CD14-positive monocyte (primary cell): ENCODE measurements at regions not wholly inside any gene's neighbourhood (a gene's known extent, or its start where the extent isn't known, plus 50 kb on each side); places are given as distances from the start of the nearest gene placed in this dataset.

ENCODE experiments used
- DNase-seq, 3 donors: peaks; one replicate each; pipeline ENCODE4 v3.0.0-alpha.2; 2011 to 2022
- H2AFZ ChIP-seq: 2 replicates; pipeline ENCODE4 v1.6.0; 2012; ENCODE audit warnings: mild to moderate bottlenecking, low read depth, low read length, inconsistent platforms; ENCODE audit not compliant: insufficient read depth, poor library complexity, severe bottlenecking
- H3K27ac ChIP-seq, 2 donors: 1 replicate in 1 of 2; 2 replicates in 1 of 2; pipeline ENCODE4 v1.5.1; 2012 to 2013; ENCODE audit warnings: low read length in 2 of 2, control low read depth in 1 of 2, inconsistent platforms in 1 of 2, low read depth in 1 of 2, mild to moderate bottlenecking in 1 of 2
- H3K27me3 ChIP-seq, 2 donors: one replicate each; pipeline versions ENCODE4 v1.6.0 to v1.6.1; 2011 to 2013; ENCODE audit warnings: low read length in 2 of 2; ENCODE audit not compliant: control insufficient read depth in 2 of 2, insufficient read depth in 2 of 2
- H3K36me3 ChIP-seq, 2 donors: replicated peaks in 1 of 2; 1 replicate in 1 of 2; 2 replicates in 1 of 2; pipeline versions ENCODE4 v1.5.1 to v1.6.1; 2012 to 2013; ENCODE audit warnings: low read length in 2 of 2, control low read depth in 1 of 2, inconsistent platforms in 1 of 2, mild to moderate bottlenecking in 1 of 2; ENCODE audit not compliant: insufficient read depth in 2 of 2, control insufficient read depth in 1 of 2
- H3K4me1 ChIP-seq, 2 donors: 1 replicate in 1 of 2; 2 replicates in 1 of 2; pipeline versions ENCODE4 v1.5.1 to v1.6.1; 2012 to 2013; ENCODE audit warnings: low read length in 2 of 2, control low read depth in 1 of 2, inconsistent platforms in 1 of 2, mild to moderate bottlenecking in 1 of 2, moderate library complexity in 1 of 2; ENCODE audit not compliant: insufficient read depth in 2 of 2, control insufficient read depth in 1 of 2
- H3K4me2 ChIP-seq: replicated peaks from 2 replicates; pipeline ENCODE3; 2012; ENCODE audit warnings: low read length, moderate library complexity, mild to moderate bottlenecking; ENCODE audit not compliant: poor library complexity, severe bottlenecking; ENCODE audit errors: extremely low read depth
- H3K4me3 ChIP-seq, 3 experiments: fragments of 200-600 bp in 1 of 3; sonication (generic) in 1 of 3; replicated peaks in 1 of 3; 1 replicate in 2 of 3; 2 replicates in 1 of 3; pipeline ENCODE4 v1.5.1; 2011 to 2013; ENCODE audit warnings: low read length in 3 of 3, mild to moderate bottlenecking in 3 of 3, control low read depth in 2 of 3, low read depth in 2 of 3, inconsistent platforms in 1 of 3, moderate library complexity in 1 of 3
- H3K79me2 ChIP-seq: 2 replicates; pipeline ENCODE4 v1.6.0; 2012; ENCODE audit warnings: mild to moderate bottlenecking, control low read depth, inconsistent platforms, low read length, moderate library complexity; ENCODE audit not compliant: insufficient read depth
- H3K9ac ChIP-seq: 2 replicates; pipeline ENCODE4 v1.6.0; 2017; ENCODE audit warnings: low read length, mild to moderate bottlenecking; ENCODE audit not compliant: insufficient read depth, poor library complexity, severe bottlenecking
- H3K9me3 ChIP-seq, 2 donors: replicated peaks in 1 of 2; 1 replicate in 1 of 2; 2 replicates in 1 of 2; pipeline versions ENCODE4 v1.5.1 to v1.6.1; 2012 to 2013; ENCODE audit warnings: low read length in 2 of 2, control low read depth in 1 of 2; ENCODE audit not compliant: control insufficient read depth in 1 of 2, insufficient read depth in 1 of 2
- H4K20me1 ChIP-seq: 2 replicates; pipeline ENCODE4 v1.6.0; 2012; ENCODE audit warnings: mild to moderate bottlenecking, low read length, control low read depth, moderate library complexity; ENCODE audit not compliant: insufficient read depth
- H3K27ac Mint-ChIP-seq, 7 donors: one replicate each; pipeline ENCODE4 v1.8.0; 2020; ENCODE audit warnings: mild to moderate bottlenecking in 7 of 7, mixed read lengths in 7 of 7, moderate library complexity in 6 of 7, inconsistent platforms in 2 of 7
- H3K27me3 Mint-ChIP-seq, 3 donors: one replicate each; pipeline ENCODE4 v1.8.0; 2021 to 2022; ENCODE audit warnings: low read depth in 3 of 3, mild to moderate bottlenecking in 3 of 3, mixed read lengths in 3 of 3, moderate library complexity in 3 of 3, inconsistent platforms in 1 of 3
- H3K36me3 Mint-ChIP-seq, 2 donors: one replicate each; pipeline ENCODE4 v1.8.0; 2020; ENCODE audit warnings: mixed read lengths in 2 of 2, inconsistent platforms in 1 of 2, mild to moderate bottlenecking in 1 of 2
- H3K4me1 Mint-ChIP-seq: one replicate; pipeline ENCODE4 v1.8.0; 2020; ENCODE audit warnings: mild to moderate bottlenecking, mixed read lengths
- H3K4me3 Mint-ChIP-seq, 2 donors: one replicate each; pipeline ENCODE4 v1.8.0; 2020; ENCODE audit warnings: mild to moderate bottlenecking in 2 of 2, mixed read lengths in 2 of 2, moderate library complexity in 1 of 2
- H3K9me3 Mint-ChIP-seq, 7 donors: one replicate each; pipeline ENCODE4 v1.8.0; 2020 to 2022; ENCODE audit warnings: mixed read lengths in 7 of 7, mild to moderate bottlenecking in 6 of 7, moderate library complexity in 6 of 7, inconsistent platforms in 2 of 7
- CTCF ChIP-seq: fragments of 200-600 bp; IDR thresholded peaks from one replicate; pipeline ENCODE4 v1.8.0; 2022; ENCODE audit warnings: antibody characterized with exemption, mild to moderate bottlenecking
- WGBS: methylation state at CpG from one replicate; pipeline ENCODE4 v1.1.5; 2013; ENCODE audit warnings: missing lambda C conversion rate; ENCODE audit not compliant: insufficient coverage; 5-methylcytosine and 5-hydroxymethylcytosine counted together
- intact Hi-C, 2 donors: fragments of 100-400 bp; cut with micrococcal nuclease; formaldehyde crosslinking; loops; one replicate each; pipeline versions ENCODE4 v1.15.0 to v1.15.1; 2023

GRCh38 chr6:48833916-48834315 lies 629.1 kb downstream of the MMUT start:
- intact Hi-C loops = no loop called here
- H3K79me2 ChIP-seq = no peaks in the 10 kb centered on the region
- peaks cover 0 to 2% of the 10 kb centered on the region in 2 donors for H3K9me3 ChIP-seq
- H3K4me2 ChIP-seq = no peak overlapping the region
- Mint-ChIP-seq H3K36me3 (no peaks in the 10 kb centered on the region), H3K27ac (no peak overlapping the region), H3K4me3 (no peak overlapping the region), H3K9me3 (peaks cover 0 to 9% (median 1%) of the 10 kb centered on the region in 7 donors), H3K27me3 (no peaks in the 10 kb centered on the region), H3K4me1 (no peaks in the 10 kb centered on the region)
- WGBS = no CpG with 5 or more reads among the region's 1 CpG
- no peaks in the 10 kb centered on the region for H3K27me3 ChIP-seq
- no peak overlapping the region for H2AFZ ChIP-seq
- H3K9ac ChIP-seq = no peak overlapping the region
- no peak overlapping the region for H3K27ac ChIP-seq
- H3K4me3 ChIP-seq = no peak overlapping the region
- DNase-seq = no peak
- no peaks in the 10 kb centered on the region for H3K4me1 ChIP-seq
- H4K20me1 ChIP-seq = no peaks in the 10 kb centered on the region
- no peak for TF ChIP-seq CTCF
- no peaks in the 10 kb centered on the region for H3K36me3 ChIP-seq

- H3K36me3 ChIP-seq = no peaks in the 10 kb centered on the region
- peaks cover 0 to 9% of the 10 kb centered on the region in 2 donors for H3K9me3 ChIP-seq
- H3K4me2 ChIP-seq = no peak overlapping the region
- H3K27me3 ChIP-seq = no peaks in the 10 kb centered on the region
- no peaks in the 10 kb centered on the region for H3K36me3 Mint-ChIP-seq
- intact Hi-C loops = no loop called here
- H3K4me1 ChIP-seq = no peaks in the 10 kb centered on the region
- H3K4me1 Mint-ChIP-seq = no peaks in the 10 kb centered on the region
- TF ChIP-seq CTCF = no peak
- no peak overlapping the region for H3K9ac ChIP-seq
- H3K79me2 ChIP-seq = no peaks in the 10 kb centered on the region
- WGBS = no CpG with 5 or more reads among the region's 6 CpGs
- no peak overlapping the region for H3K27ac ChIP-seq
- H4K20me1 ChIP-seq = no peaks in the 10 kb centered on the region
- H3K27ac Mint-ChIP-seq = no peak overlapping the region
- H2AFZ ChIP-seq = no peak overlapping the region
- peaks cover 0 to 12% (median 3%) of the 10 kb centered on the region in 7 donors for H3K9me3 Mint-ChIP-seq
- H3K4me3 ChIP-seq = no peak overlapping the region
- DNase-seq = no peak
- H3K4me3 Mint-ChIP-seq = no peak overlapping the region
- H3K27me3 Mint-ChIP-seq = no peaks in the 10 kb centered on the region
Measured at GRCh38 chr6:48826901-48827701, 636.0 kb downstream of the MMUT start.
